ENCODE measurements at regions not wholly inside any gene's neighbourhood (a gene's known extent, or its start where the extent isn't known, plus 50 kb on each side); places are given as distances from the start of the nearest gene placed in this dataset.

DNA sequence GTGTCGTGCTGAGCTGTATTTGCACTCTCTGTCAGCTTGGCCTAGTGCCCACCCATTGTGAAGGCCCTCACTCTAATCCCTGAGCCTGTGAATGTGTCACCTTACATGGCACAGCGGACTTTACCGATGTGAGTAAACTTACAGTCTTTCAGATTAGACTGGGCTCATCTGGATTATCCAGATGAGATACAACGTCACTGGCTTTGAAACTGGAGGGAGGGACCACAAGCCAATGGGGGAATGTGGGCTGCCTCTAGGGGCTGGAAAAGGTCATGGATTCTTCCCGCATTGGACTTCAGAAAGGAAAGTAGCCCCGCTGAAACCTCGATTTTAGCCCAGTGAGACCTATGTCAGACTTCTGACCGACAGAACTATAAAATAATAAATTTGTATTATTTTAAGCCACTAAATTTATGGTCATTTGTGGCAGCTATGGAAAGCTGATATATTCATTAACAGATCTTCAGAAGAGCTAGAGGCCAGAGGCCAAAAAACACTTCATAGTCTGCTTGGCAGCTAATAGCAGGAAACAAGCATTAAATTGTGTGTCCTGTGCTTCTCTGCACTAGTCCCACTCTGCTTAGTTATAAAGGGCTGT is 139.0 kb upstream of the GAS1 start:
- TF ChIP-seq CTCF (IDR thresholded peaks at IDR 0.05; ENCODE audit: unreplicated experiment) = no peak

GRCh38 chr9:87087197-87087596 is 139.9 kb upstream of the GAS1 start:
- no peaks in the 10 kb centered on the region for H3K4me1 Mint-ChIP-seq (ENCODE audit: unreplicated experiment)
- no peak overlapping the region for H3K4me3 Mint-ChIP-seq (ENCODE audit: unreplicated experiment)
- no peak for TF ChIP-seq CTCF (IDR thresholded peaks at IDR 0.05; ENCODE audit: unreplicated experiment)
- no peaks in the 10 kb centered on the region for H3K9me3 Mint-ChIP-seq (ENCODE audit: unreplicated experiment)
- DNase-seq (ENCODE audit: low spot score) = no peak
- no peaks in the 10 kb centered on the region for H3K36me3 Mint-ChIP-seq (ENCODE audit: low read depth, unreplicated experiment)
- no peak overlapping the region for H3K27ac Mint-ChIP-seq (ENCODE audit: unreplicated experiment)
- peaks cover 1% of the 10 kb centered on the region for H3K27me3 Mint-ChIP-seq (ENCODE audit: unreplicated experiment)

More for the DNA sequence above, 139.0 kb upstream of the GAS1 start:
- Mint-ChIP-seq H3K4me1 (ENCODE audit: unreplicated experiment) (no peaks in the 10 kb centered on the region), H3K36me3 (ENCODE audit: low read depth, unreplicated experiment) (no peaks in the 10 kb centered on the region), H3K9me3 (ENCODE audit: unreplicated experiment) (no peaks in the 10 kb centered on the region), H3K27ac (ENCODE audit: unreplicated experiment) (no peak overlapping the region), H3K4me3 (ENCODE audit: unreplicated experiment) (no peak overlapping the region), H3K27me3 (ENCODE audit: unreplicated experiment) (peaks cover 1% of the 10 kb centered on the region)
- DNase-seq (ENCODE audit: low spot score) = no peak

DNA sequence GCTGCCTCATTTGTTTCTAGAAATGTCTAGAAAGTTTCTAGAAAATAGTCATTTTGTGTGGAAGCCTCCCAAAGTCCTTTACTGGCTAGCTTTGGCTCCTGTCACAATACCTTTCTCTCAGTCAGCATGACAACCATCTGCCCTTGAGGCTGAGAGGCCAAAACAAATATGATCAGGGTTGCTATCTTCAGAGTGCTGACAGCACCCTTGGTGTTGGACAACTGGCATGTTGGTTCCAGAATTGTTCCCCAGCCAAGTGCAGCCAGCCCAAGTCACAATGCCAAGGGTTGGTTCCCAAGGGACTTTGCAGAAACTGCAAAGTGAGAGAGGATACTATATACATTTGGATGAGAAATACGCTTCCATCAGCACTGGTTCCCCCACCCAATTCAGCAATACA is 140.9 kb upstream of the GAS1 start:
- H3K4me1 Mint-ChIP-seq (ENCODE audit: unreplicated experiment) = no peaks in the 10 kb centered on the region
- no peak for DNase-seq (ENCODE audit: low spot score)
- H3K4me3 Mint-ChIP-seq (ENCODE audit: unreplicated experiment) = no peak overlapping the region
- H3K36me3 Mint-ChIP-seq (ENCODE audit: low read depth, unreplicated experiment) = no peaks in the 10 kb centered on the region
- no peaks in the 10 kb centered on the region for H3K27me3 Mint-ChIP-seq (ENCODE audit: unreplicated experiment)
- no peaks in the 10 kb centered on the region for H3K9me3 Mint-ChIP-seq (ENCODE audit: unreplicated experiment)
- no peak for TF ChIP-seq CTCF (IDR thresholded peaks at IDR 0.05; ENCODE audit: unreplicated experiment)
- H3K27ac Mint-ChIP-seq (ENCODE audit: unreplicated experiment) = no peak overlapping the region

DNA sequence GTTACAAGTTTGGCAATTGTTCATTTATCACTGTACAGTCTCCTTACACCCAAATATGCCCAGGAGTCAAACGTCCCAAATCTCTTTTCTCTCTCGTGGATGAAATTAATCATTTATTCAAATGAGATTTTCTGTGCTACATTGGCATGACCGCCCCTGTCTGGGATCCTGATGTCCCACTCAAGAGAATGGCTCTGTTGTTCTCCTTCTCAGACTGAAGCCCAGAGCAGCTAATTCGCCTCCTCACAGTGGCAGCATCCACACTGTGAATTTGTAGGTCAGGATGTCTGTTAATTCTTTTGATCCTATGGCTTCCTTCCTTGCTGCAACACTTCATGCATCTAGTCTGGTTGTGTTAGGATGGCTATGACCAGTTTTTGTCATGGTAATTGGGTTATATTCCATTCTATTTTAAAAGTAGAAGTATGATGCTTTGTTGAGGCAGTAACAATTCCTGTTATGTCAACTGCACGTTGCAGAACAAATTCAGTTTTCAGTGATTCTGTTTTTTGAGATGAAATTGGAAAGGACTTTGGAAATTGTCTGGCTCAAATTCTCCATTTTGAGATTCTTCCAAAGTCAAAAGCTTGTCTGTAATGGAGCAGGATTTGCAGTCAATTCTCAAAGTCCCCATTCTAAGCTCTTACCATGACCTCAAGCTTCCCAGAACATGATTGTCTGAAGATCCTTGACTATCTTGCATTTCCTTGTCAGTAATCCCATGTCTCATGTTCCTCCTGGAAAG is 141.5 kb upstream of the GAS1 start:
- Mint-ChIP-seq H3K4me3 (ENCODE audit: unreplicated experiment) (no peak overlapping the region), H3K4me1 (ENCODE audit: unreplicated experiment) (no peaks in the 10 kb centered on the region), H3K27me3 (ENCODE audit: unreplicated experiment) (no peaks in the 10 kb centered on the region), H3K9me3 (ENCODE audit: unreplicated experiment) (no peaks in the 10 kb centered on the region), H3K36me3 (ENCODE audit: low read depth, unreplicated experiment) (no peaks in the 10 kb centered on the region), H3K27ac (ENCODE audit: unreplicated experiment) (no peak overlapping the region)
- no peak for TF ChIP-seq CTCF (IDR thresholded peaks at IDR 0.05; ENCODE audit: unreplicated experiment)
- no peak for DNase-seq (ENCODE audit: low spot score)

DNA sequence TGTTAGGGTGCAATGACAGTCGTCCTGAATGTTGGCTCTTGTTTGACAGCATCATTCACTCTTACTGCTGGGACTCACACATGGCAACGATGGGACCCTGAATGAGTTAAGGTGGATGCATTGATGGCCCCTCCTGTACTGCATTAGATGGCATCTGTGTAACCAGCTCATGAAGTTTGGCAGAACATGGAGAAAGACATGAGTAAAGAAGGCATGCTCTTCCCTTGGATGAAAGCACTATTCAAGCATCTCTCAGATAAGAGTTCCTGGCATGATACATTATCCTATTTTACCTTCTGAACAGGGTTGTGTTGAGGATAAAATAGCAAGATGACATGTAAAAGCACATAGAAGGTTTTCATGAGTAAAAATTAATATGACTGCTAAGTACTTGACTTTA is 142.2 kb upstream of the GAS1 start:
- Mint-ChIP-seq H3K4me3 (ENCODE audit: unreplicated experiment) (no peak overlapping the region), H3K27me3 (ENCODE audit: unreplicated experiment) (no peaks in the 10 kb centered on the region), H3K4me1 (ENCODE audit: unreplicated experiment) (no peaks in the 10 kb centered on the region), H3K27ac (ENCODE audit: unreplicated experiment) (no peak overlapping the region), H3K36me3 (ENCODE audit: low read depth, unreplicated experiment) (no peaks in the 10 kb centered on the region), H3K9me3 (ENCODE audit: unreplicated experiment) (no peaks in the 10 kb centered on the region)
- DNase-seq (ENCODE audit: low spot score) = no peak
- no peak for TF ChIP-seq CTCF (IDR thresholded peaks at IDR 0.05; ENCODE audit: unreplicated experiment)
